ENCODE measurements at regions not wholly inside any gene's neighbourhood (a gene's known extent, or its start where the extent isn't known, plus 50 kb on each side); places are given as distances from the start of the nearest gene placed in this dataset.

GRCh38 chr10:110429301-110429700 lies 68.4 kb upstream of the DUSP5 start:
- Histone ChIP-seq H3K27me3 (ENCODE audit: control insufficient read depth, insufficient read depth, low read length) (no peaks in the 10 kb centered on the region), H3K4me3 (ENCODE audit: low read depth, low read length) (no peak overlapping the region), H3K27ac (ENCODE audit: low read depth, low read length) (no peak overlapping the region), H3K9ac (ENCODE audit: low read length) (no peak overlapping the region), H3K4me1 (ENCODE audit: control insufficient read depth, insufficient read depth, low read length) (peaks cover 13% of the 10 kb centered on the region; the same call in 1 of the 2 replicates), H3K36me3 (ENCODE audit: control insufficient read depth, insufficient read depth, low read length) (no peaks in the 10 kb centered on the region), H3K9me3 (ENCODE audit: control insufficient read depth, insufficient read depth, low read depth, low read length) (peaks cover 6% of the 10 kb centered on the region; the same call in 1 of the 2 replicates)

- H3K9me3 ChIP-seq (ENCODE audit: control insufficient read depth, insufficient read depth, low read depth, low read length) = peaks cover 6% of the 10 kb centered on the region; the same call in 1 of the 2 replicates
- H3K27ac ChIP-seq (ENCODE audit: low read depth, low read length) = no peak overlapping the region
- H3K27me3 ChIP-seq (ENCODE audit: control insufficient read depth, insufficient read depth, low read length) = no peaks in the 10 kb centered on the region
- H3K4me1 ChIP-seq (ENCODE audit: control insufficient read depth, insufficient read depth, low read length) = peaks cover 13% of the 10 kb centered on the region; the same call in 1 of the 2 replicates
- H3K9ac ChIP-seq (ENCODE audit: low read length) = no peak overlapping the region
- no peak overlapping the region for H3K4me3 ChIP-seq (ENCODE audit: low read depth, low read length)
- no peaks in the 10 kb centered on the region for H3K36me3 ChIP-seq (ENCODE audit: control insufficient read depth, insufficient read depth, low read length)
Observed at GRCh38 chr10:110430340-110431273, 67.1 kb upstream of the DUSP5 start.

GRCh38 chr10:110431659-110432058 lies 66.0 kb upstream of the DUSP5 start:
- H3K4me3 ChIP-seq (ENCODE audit: low read depth, low read length) = no peak overlapping the region
- H3K27ac ChIP-seq (ENCODE audit: low read depth, low read length) = no peak overlapping the region
- H3K36me3 ChIP-seq (ENCODE audit: control insufficient read depth, insufficient read depth, low read length) = no peaks in the 10 kb centered on the region
- no peaks in the 10 kb centered on the region for H3K27me3 ChIP-seq (ENCODE audit: control insufficient read depth, insufficient read depth, low read length)
- H3K4me1 ChIP-seq (ENCODE audit: control insufficient read depth, insufficient read depth, low read length) = peaks cover 6% of the 10 kb centered on the region; the same call in 1 of the 2 replicates
- peaks cover 6% of the 10 kb centered on the region; the same call in 1 of the 2 replicates for H3K9me3 ChIP-seq (ENCODE audit: control insufficient read depth, insufficient read depth, low read depth, low read length)
- H3K9ac ChIP-seq (ENCODE audit: low read length) = no peak overlapping the region

DNA sequence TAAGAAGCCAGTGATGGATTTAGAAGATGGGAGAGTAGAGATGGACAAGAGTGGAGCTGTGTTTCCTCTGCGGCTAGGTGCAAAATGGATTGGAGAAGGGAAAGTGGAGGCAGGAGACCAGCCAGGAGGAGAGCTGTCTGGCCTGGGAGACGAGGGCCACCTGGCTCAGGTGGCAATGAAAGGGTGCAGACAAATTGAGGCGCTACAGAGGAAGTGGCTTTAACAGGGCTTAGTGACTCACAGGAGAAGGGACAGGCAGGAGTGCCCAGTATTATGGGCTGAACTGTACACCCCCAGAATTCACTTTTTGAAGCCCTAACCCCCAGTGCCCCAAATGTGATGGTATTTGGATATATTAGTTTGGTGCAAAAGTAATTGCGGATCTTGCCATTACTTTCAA lies 65.6 kb upstream of the DUSP5 start:
- no peaks in the 10 kb centered on the region for H3K27me3 ChIP-seq (ENCODE audit: control insufficient read depth, insufficient read depth, low read length)
- peaks cover 1% of the 10 kb centered on the region; the same call in 1 of the 2 replicates for H3K4me1 ChIP-seq (ENCODE audit: control insufficient read depth, insufficient read depth, low read length)
- no peak overlapping the region for H3K9ac ChIP-seq (ENCODE audit: low read length)
- peaks cover 6% of the 10 kb centered on the region; the same call in 1 of the 2 replicates for H3K9me3 ChIP-seq (ENCODE audit: control insufficient read depth, insufficient read depth, low read depth, low read length)
- no peak overlapping the region for H3K27ac ChIP-seq (ENCODE audit: low read depth, low read length)
- H3K4me3 ChIP-seq (ENCODE audit: low read depth, low read length) = no peak overlapping the region
- no peaks in the 10 kb centered on the region for H3K36me3 ChIP-seq (ENCODE audit: control insufficient read depth, insufficient read depth, low read length)

DNA sequence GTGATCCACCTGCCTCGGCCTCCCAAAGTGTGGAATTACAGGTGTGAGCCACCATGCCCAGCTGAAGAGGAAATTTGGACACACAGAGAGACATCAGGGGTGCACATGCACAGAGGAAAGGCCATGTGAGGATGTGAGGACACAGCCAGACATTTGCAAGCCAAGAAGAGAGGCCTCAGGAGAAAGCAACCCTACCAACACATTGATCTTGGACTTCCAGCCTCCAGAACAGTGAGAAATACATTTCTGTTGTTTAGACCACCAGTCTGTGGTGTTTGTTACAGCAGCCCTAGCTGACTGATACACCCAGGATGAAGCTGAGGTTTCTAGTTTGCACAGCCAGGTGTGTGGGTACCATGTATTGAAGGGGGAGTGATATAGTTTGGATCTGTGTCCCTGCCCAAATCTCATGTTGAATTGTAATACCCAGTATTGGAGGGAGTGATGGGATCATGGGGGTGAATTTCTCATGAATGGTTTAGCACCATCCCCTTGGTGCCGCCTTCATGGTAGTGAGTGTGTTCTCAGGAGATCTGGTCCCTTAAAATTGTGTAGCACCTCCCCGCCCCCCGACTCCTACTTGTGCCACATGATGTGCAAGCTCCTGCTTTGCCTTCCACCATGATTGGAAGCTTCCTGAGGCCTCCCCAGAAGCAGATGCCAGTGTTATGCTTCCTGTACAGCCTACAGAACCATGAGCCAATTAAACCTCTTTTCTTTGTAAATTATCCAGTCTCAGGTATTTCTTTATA lies 64.7 kb upstream of the DUSP5 start:
- peaks cover 6% of the 10 kb centered on the region; the same call in 1 of the 2 replicates for H3K9me3 ChIP-seq (ENCODE audit: control insufficient read depth, insufficient read depth, low read depth, low read length)
- no peak overlapping the region for H3K4me3 ChIP-seq (ENCODE audit: low read depth, low read length)
- H3K36me3 ChIP-seq (ENCODE audit: control insufficient read depth, insufficient read depth, low read length) = no peaks in the 10 kb centered on the region
- H3K9ac ChIP-seq (ENCODE audit: low read length) = no peak overlapping the region
- H3K27me3 ChIP-seq (ENCODE audit: control insufficient read depth, insufficient read depth, low read length) = no peaks in the 10 kb centered on the region
- H3K27ac ChIP-seq (ENCODE audit: low read depth, low read length) = no peak overlapping the region
- peaks cover 8% of the 10 kb centered on the region; the same call in 1 of the 2 replicates for H3K4me1 ChIP-seq (ENCODE audit: control insufficient read depth, insufficient read depth, low read length)

- peaks cover 6% of the 10 kb centered on the region; the same call in 1 of the 2 replicates for H3K9me3 ChIP-seq (ENCODE audit: control insufficient read depth, insufficient read depth, low read depth, low read length)
- H3K27me3 ChIP-seq (ENCODE audit: control insufficient read depth, insufficient read depth, low read length) = no peaks in the 10 kb centered on the region
- H3K36me3 ChIP-seq (ENCODE audit: control insufficient read depth, insufficient read depth, low read length) = no peaks in the 10 kb centered on the region
- H3K27ac ChIP-seq (ENCODE audit: low read depth, low read length) = no peak overlapping the region
- peaks cover 11% of the 10 kb centered on the region; the same call in 1 of the 2 replicates for H3K4me1 ChIP-seq (ENCODE audit: control insufficient read depth, insufficient read depth, low read length)
- no peak overlapping the region for H3K9ac ChIP-seq (ENCODE audit: low read length)
- no peak overlapping the region for H3K4me3 ChIP-seq (ENCODE audit: low read depth, low read length)
Observed at GRCh38 chr10:110433740-110434139, 64.0 kb upstream of the DUSP5 start.

DNA sequence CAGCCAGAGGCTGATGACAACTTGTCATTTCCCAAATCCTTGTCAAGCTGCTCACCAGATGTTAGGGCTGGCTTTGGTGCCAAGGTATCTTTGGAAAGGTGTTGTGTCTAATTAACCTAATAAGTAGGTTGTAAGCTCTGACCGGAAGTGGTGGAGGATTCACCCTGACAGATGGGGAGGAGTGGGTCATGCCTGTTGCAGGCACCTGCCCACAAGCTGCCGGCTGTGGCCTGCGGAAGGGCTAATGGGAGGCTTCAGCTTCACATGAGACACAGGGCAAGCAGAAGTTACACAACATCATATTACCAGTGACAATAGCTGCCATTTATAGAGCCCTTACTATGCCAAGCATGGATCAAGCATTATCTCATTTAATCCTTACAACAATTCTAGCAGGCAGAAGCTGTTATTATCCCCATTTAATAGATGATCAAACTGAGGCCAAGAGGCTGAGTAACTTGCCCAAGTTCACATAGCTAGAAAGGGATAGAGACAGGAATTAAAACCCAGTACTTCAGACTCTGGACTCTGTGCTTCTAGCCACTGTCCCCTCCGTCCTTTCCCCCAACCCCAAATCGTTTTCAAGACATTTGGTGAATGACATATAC lies 63.1 kb upstream of the DUSP5 start:
- Histone ChIP-seq H3K36me3 (ENCODE audit: control insufficient read depth, insufficient read depth, low read length) (no peaks in the 10 kb centered on the region), H3K27me3 (ENCODE audit: control insufficient read depth, insufficient read depth, low read length) (no peaks in the 10 kb centered on the region), H3K9me3 (ENCODE audit: control insufficient read depth, insufficient read depth, low read depth, low read length) (peaks cover 6% of the 10 kb centered on the region; the same call in 1 of the 2 replicates), H3K27ac (ENCODE audit: low read depth, low read length) (no peak overlapping the region), H3K4me1 (ENCODE audit: control insufficient read depth, insufficient read depth, low read length) (peaks cover 11% of the 10 kb centered on the region; the same call in 1 of the 2 replicates), H3K4me3 (ENCODE audit: low read depth, low read length) (no peak overlapping the region), H3K9ac (ENCODE audit: low read length) (no peak overlapping the region)

DNA sequence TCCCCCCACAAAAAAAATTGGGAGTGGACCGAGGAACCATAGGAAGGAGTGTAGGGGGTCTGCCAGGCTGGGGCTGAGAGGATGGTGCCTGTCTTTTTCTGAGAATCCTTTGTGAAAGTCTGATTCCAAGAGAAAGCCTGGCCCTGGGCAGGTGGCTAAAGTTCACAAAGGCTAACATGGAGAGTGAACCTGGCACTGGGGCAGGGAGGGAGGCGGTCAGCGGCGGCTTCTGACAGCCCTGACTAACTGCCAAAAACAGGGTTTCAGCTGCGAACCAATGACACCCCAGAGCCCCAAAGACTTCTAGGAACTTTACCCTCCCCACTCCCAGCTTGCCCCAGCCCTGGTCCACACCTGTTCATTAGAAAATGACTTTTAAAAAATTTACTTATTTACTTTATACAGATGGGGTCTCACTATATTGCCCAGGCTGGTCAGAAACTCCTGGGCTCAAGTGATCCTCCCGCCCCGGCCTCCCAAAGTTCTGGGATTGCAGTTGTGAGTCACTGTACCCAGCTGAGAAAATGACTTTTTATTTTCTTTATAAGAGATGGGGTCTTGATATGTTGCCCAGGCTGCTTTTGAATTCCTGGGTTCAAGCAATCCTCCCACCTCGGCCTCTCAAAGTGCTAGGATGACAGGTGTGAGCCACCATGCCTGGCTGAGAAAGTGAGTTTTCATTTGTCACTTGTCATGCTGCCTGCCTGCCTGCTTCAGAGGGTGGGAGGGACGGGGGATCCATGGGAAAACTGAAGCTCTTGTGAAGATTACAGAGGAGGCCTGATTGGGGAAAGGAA lies 61.0 kb upstream of the DUSP5 start:
- Histone ChIP-seq H3K9me3 (ENCODE audit: control insufficient read depth, insufficient read depth, low read depth, low read length) (peaks cover 6% of the 10 kb centered on the region; the same call in 1 of the 2 replicates), H3K4me1 (ENCODE audit: control insufficient read depth, insufficient read depth, low read length) (peaks cover 14% of the 10 kb centered on the region; the same call in 1 of the 2 replicates), H3K9ac (ENCODE audit: low read length) (no peak overlapping the region), H3K27me3 (ENCODE audit: control insufficient read depth, insufficient read depth, low read length) (no peaks in the 10 kb centered on the region), H3K27ac (ENCODE audit: low read depth, low read length) (no peak overlapping the region), H3K36me3 (ENCODE audit: control insufficient read depth, insufficient read depth, low read length) (no peaks in the 10 kb centered on the region), H3K4me3 (ENCODE audit: low read depth, low read length) (no peak overlapping the region)

DNA sequence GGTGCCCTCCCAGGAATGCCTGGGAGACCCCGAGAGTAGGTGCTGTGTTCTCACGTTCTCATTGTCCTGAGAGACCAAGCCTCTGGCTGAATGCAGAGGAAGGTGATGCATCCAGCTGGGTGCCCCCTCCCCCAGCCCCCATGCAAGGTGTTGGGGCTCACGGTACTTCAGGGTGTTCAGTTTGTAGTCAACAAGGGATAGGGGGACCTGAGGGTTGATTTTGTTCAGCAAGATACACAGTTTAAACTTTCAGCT lies 60.4 kb upstream of the DUSP5 start:
- Histone ChIP-seq H3K4me3 (ENCODE audit: low read depth, low read length) (no peak overlapping the region), H3K9me3 (ENCODE audit: control insufficient read depth, insufficient read depth, low read depth, low read length) (peaks cover 6% of the 10 kb centered on the region; the same call in 1 of the 2 replicates), H3K27me3 (ENCODE audit: control insufficient read depth, insufficient read depth, low read length) (no peaks in the 10 kb centered on the region), H3K36me3 (ENCODE audit: control insufficient read depth, insufficient read depth, low read length) (no peaks in the 10 kb centered on the region), H3K27ac (ENCODE audit: low read depth, low read length) (no peak overlapping the region), H3K9ac (ENCODE audit: low read length) (peak overlapping the region; percentile 23), H3K4me1 (ENCODE audit: control insufficient read depth, insufficient read depth, low read length) (peaks cover 16% of the 10 kb centered on the region; the same call in 1 of the 2 replicates)

- Histone ChIP-seq H3K36me3 (ENCODE audit: control insufficient read depth, insufficient read depth, low read length) (no peaks in the 10 kb centered on the region), H3K27me3 (ENCODE audit: control insufficient read depth, insufficient read depth, low read length) (no peaks in the 10 kb centered on the region), H3K27ac (ENCODE audit: low read depth, low read length) (no peak overlapping the region), H3K9ac (ENCODE audit: low read length) (peak overlapping the region; percentile 23), H3K4me1 (ENCODE audit: control insufficient read depth, insufficient read depth, low read length) (peaks cover 16% of the 10 kb centered on the region; the same call in 1 of the 2 replicates), H3K4me3 (ENCODE audit: low read depth, low read length) (no peak overlapping the region), H3K9me3 (ENCODE audit: control insufficient read depth, insufficient read depth, low read depth, low read length) (peaks cover 3% of the 10 kb centered on the region; the same call in 1 of the 2 replicates)
Observed at GRCh38 chr10:110437761-110438341, 59.9 kb upstream of the DUSP5 start.

Data from HUES6 (cell line).